GM18907 (cell line): ENCODE measurements at regions not wholly inside any gene's neighbourhood (a gene's known extent, or its start where the extent isn't known, plus 50 kb on each side); places are given as distances from the start of the nearest gene placed in this dataset.
A peak's percentile ranks its signal among the peaks of the same experiment; 100 is the strongest.

Source experiments
- ATAC-seq: cut with Tn5 transposase; IDR thresholded peaks from one replicate; pipeline ENCODE4 v1.9.1; 2021; ENCODE audit warnings: mild to moderate bottlenecking, moderate library complexity; ENCODE audit not compliant: unreplicated experiment

- ATAC-seq: no peak
Measured at GRCh38 chr13:97559981-97560380, 126.0 kb downstream of the RAP2A start.

- ATAC-seq: no peak
Measured at GRCh38 chr13:97561182-97561581, 127.2 kb downstream of the RAP2A start.

DNA sequence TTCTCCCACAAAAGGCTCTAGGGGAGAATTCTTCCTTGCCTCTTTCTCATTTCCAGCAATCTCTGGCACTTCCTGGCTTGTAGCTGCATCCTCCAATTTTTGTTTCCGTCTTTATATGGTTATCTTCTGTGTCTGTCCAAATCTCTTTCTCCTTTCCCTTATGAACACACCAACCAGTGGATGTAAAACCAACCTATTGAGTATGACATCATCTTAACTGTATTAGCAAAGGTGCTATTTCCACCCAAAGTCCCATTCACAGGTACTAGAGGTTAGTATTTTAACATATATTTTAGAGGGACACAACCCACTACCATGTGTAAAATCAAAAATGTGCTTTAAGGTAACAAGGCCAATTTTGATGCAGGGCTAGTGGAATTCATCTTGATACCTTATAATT lies 129.0 kb downstream of the RAP2A start:
- no peak for ATAC-seq

DNA sequence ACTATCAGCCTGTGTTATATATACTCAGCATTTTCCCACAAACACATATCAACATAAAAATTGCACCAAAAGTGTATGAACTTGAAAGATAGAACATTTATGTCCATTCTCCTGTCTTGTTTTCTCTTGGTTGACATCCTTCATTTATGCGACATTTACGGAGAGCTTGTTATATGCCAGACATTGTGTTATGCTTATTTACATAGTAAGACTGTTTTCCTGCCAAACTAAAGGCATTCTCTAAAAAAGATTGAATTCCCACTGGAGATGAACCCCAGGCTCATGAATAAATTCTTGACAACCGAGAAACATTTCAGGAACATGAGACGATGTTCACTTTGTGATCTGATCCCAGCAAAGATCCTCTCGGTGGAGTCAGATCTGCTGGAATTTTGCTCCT lies 131.0 kb downstream of the RAP2A start:
- ATAC-seq: no peak

- no peak for ATAC-seq
Measured at GRCh38 chr13:97565906-97566305, 131.9 kb downstream of the RAP2A start.

DNA sequence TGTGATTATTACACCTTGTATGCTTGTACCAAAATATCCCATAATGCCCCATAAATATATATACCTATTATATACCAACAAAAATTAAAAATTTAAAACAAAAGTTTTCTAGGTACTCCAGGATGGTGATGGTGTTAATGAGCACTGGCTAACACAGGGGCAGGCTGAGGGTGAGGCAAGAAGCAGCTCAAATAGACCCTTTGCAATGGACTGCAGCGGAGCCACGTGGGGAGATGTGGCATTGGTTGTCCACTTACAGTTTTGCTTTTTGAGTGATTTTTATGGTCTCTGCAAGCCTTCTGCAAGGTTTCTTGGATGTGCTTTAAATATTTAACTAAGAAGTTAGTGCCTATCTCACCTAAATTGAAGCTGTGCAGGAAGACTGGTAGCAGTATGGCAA lies 132.9 kb downstream of the RAP2A start:
- ATAC-seq: no peak

DNA sequence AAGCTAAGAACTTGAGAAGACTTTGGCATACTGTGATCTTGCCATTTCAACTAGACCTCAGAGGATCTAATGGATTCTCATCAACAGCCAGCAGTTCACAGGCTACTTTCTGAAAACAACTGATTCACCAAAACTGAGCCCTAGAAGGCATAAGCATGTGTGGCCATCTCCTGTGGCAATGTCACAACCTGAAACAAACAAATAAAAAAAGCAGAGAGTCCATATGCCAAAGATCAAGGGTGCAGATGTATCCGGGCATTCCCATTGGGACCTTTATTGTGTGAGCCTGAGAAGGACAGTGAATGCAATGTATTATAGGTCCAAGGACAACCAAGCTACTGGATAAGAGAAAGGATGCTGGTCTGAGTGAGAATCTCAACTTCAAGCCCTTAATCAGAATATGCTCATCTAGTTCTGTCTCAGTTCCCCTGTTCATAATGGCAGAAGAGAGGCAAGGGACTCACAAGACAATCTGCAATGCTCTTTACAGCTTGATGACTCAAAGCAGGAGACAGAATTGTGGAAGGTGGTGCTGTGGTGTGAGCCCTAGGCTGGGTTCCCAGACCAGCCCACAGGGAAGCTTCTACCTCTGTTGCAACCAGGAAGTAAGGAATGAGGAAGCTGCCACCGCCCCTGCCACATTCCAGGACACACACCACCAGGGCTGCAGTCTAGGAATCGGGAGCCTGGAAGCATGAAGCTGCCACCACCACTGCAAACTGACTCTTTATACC lies 133.7 kb downstream of the RAP2A start:
- ATAC-seq: peak; percentile 99

DNA sequence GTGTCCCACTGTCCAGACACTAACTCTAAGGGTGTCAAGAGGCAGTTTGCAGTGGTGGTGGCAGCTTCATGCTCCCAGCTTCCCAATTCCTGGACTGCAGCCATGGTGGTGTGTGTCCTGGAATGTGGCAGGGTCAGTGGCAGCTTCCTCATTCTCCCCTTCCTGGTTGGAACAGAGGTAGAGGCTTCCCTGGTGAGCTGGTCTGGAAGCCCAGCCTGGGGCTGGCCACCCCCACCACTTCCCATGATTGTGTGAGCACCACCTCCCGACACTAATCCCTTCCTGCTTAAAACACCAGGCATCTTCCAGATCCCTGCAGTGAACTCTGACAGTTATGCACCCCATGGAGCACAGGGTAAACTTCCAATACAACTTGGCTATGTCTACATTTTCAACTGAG lies 134.9 kb downstream of the RAP2A start:
- no peak for ATAC-seq

DNA sequence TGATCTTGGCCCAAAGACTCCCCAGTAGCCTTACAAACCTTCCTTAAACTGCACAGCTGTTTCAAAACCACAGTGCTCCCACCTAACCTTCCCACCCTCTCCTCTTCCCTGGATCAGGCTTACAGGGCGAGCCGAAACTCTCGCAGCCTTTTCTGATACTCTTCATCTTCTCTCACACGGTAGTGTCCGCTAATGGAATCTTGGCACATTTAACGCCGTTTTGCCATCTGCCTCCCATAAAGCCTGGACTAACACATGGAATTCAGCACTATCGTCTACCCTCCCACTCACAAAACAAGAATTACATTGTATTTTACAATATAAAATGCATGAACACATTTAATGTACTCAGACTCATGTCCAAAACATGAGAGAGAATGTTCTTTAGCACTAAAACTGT lies 135.9 kb downstream of the RAP2A start:
- ATAC-seq: no peak

DNA sequence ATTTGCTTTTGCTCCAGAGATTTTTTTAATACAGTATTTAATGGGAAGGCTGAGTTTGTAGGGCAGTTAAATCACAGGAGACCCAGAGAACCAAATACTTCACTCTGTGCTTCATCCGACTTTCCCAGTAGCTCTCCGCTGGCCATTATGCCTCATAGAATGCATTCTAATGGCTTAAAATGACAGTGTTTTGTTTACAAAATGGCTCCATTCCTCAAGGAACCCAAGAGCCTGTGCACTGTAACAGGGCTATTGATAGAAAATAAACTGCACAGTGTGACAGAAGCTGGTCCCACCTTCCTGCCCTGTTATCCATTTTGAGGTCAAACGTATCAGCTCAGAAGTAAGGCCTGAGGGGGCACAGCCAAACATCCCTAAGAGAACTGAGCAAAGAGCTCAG lies 136.5 kb downstream of the RAP2A start:
- ATAC-seq: no peak

GRCh38 chr13:97573011-97573410 lies 139.0 kb downstream of the RAP2A start:
- no peak for ATAC-seq

DNA sequence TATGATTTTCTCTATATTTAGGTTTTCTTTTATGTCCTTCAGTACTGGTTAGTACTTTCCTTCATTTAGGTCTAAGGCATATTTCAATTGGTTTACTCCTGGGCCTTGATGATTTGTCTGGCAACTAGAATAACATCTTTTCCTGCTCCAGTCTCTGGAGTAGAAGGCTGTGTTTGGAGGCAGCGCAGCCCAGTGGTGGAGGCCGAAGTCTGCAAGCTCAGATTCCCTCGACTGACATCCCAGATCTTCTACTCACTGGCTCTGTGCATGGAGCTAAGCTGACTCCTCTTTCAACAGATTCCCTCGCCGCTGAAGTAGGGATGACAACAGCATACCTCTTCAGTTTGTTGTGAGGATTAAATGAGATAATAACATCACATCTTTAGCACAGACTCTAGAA lies 141.0 kb downstream of the RAP2A start:
- ATAC-seq: no peak

- no peak for ATAC-seq
Measured at GRCh38 chr13:97577026-97577425, 143.1 kb downstream of the RAP2A start.

GRCh38 chr13:97582170-97582569 lies 148.2 kb downstream of the RAP2A start:
- no peak for ATAC-seq

DNA sequence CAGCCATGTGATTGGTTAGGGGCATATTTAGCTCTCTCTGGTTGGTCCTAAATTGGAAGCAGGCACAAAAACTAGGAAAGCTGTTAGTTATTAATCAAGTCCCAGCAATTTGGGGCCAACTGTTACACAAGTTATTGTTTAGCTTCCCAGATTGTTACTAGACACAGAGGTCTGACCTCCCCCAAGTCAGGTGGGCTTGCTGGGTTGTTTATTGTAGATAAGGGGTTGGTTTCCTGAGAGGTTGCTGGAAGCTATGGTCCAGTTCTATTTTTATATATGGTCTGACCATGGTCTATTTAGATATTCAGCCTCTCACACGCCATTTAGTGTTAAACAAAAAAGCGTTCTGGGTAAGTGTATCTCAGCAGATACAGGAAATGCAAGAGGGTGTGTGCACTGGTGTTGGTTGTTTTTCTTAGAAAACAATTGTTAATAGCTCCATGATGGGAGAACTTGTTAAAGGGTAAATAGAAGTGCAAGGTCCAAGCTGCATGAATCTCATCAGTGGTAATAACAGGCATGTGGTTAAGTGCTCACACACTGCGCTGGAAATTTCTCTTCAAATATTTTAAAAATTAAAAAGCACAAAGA lies 150.0 kb downstream of the RAP2A start:
- ATAC-seq: no peak

DNA sequence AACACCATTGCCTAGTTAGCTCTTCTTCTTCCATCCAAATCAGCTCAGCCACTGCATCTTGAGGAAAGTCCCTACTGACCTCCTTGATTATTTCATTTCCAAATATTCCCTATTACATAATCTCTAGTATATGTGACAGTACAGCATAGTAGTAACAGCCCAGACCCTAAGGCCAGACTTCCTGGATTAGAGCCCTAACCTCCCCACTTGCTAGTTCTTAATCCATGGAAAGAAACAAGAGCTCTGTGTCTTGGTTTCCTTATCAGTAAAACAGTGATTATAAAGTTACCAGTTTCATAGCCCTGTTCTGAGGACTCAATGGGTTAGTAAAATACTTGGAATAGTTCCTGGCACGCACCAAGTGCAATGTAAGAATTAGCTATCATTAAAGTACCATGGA lies 153.0 kb downstream of the RAP2A start:
- ATAC-seq: no peak

DNA sequence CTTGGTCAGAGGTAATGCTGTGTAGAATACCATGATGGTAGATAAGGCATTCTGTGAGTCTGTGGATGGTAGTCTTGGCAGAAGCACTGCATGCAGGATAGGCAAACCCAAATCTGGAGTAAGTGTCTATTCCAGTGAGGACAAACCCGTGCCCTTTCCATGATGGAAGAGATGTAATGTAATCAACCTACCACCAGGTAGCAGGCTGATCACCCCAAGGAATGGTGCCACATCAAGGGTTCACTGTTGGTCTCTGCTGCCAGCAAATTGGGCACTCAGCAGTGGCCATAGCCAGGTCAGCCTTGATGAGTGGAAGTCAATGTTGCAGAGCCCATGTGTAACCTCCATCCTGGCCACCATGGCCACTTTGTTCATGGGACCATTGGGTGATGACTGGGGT lies 155.0 kb downstream of the RAP2A start:
- no peak for ATAC-seq

GRCh38 chr13:97600458-97601075 lies 166.6 kb downstream of the RAP2A start:
- ATAC-seq: no peak

DNA sequence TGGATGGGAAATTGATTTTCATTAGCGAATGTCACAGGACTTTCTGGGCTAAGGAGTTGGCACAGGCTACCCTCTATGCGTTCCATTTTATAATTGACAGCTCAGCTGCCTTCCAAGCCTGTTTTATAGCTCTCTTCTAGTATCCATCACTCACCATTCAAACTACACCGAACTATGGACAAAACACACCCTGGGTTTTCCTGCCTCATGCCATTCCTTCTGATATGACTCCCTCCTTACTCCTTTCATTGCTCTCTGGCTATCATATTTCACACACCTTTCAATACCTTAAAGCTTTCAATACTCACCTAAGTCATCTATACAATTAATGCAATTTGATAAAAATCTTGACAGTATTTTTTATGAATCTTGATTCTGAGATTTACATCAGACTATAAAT lies 181.3 kb downstream of the RAP2A start:
- no peak for ATAC-seq

DNA sequence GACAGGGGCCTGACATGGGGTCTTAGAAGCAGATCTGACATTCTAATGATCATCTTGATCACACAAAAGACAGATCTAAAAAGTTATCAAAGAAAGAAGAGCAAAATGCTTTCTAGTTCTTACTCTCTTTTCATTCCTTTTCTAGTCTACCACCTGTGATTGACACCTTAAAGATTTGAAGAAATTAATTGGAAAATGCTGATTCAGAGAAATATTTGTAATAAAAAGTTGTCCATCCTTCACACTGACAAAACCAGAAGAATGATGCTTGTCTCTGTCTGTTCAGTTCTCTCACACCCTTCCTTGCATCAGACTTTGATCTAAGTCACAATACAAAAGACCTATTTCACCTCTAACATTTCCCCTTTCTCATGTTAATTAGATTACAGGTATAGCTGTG lies 182.4 kb downstream of the RAP2A start:
- ATAC-seq: no peak

DNA sequence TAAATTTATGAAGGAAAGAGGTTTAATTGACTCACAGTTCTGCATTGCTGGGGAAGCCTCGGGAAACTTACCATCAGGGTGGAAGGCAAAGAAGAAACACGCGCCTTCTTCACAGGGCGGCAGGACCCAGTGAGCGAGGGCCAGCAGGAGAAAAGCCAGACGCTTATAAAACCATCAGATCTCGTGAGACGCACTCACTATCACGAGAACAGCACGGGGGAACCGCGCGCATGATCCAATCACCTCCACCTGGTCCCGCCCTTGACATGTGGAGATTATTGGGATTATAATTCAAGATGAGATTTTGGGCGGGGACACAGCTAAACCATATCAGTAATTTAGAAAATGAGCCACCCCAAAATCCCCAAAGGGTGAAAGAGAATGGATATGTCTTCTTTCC lies 187.1 kb downstream of the RAP2A start:
- no peak for ATAC-seq

DNA sequence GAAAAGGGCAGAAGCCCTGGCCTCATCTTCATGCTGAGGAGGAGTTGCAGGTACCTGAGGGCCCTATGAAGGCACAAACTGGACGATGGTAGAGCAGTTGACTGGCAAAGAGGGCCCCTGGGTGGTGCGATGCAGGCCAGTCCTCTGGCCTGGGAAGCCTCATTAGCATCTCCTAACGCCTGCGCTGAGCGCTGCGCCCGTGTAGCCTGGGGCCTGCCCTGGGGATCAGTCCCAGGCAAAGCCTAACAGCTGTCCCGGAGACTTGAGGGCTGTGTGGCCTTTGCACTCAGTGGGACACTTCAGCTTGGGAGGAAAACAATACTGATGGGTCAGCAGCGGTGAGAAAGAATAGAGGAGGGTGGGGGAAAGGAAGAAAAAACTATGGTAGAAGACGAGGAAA lies 187.7 kb downstream of the RAP2A start:
- no peak for ATAC-seq

DNA sequence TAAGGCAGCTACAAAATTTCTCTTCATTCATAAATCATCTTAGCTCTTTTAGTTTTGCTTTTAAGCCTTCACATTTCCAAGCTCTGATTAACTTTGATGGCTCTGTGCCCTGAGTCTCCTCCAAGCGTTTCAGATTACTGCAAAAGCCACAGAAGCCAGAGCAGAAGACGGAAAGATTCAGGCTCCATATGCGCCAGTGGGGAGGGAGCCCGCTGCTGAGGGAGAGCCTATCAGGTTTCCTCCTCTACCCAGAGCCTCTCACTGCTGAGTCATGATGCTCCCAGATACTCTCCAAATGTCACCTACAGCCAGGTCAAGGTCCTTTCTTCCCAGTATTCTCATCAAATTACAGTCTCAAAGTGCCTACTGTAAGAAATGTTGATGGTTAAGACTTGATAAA lies 193.6 kb downstream of the RAP2A start:
- no peak for ATAC-seq
